Loucy (cell line): ENCODE measurements at regions not wholly inside any gene's neighbourhood (a gene's known extent, or its start where the extent isn't known, plus 50 kb on each side); places are given as distances from the start of the nearest gene placed in this dataset.

ENCODE experiments used
- H2AFZ ChIP-seq: fragments of 200-600 bp; sonication (generic); 2 replicates; pipeline ENCODE4 v1.6.0; 2016; ENCODE audit warnings: antibody characterized with exemption, mild to moderate bottlenecking, low read length, moderate library complexity
- H3F3A ChIP-seq: fragments of 200-600 bp; 2 replicates; pipeline ENCODE4 v1.6.0; 2016; ENCODE audit warnings: antibody characterized with exemption, low read depth, mild to moderate bottlenecking
- H3K27me3 ChIP-seq: fragments of 200-600 bp; sonication (generic); 2 replicates; pipeline ENCODE4 v1.6.1; 2014; ENCODE audit warnings: low read length, mild to moderate bottlenecking; ENCODE audit not compliant: insufficient read depth, poor library complexity, severe bottlenecking
- H3K36me3 ChIP-seq: fragments of 200-600 bp; sonication (generic); 2 replicates; pipeline ENCODE4 v1.6.1; 2016; ENCODE audit warnings: low read length; ENCODE audit not compliant: insufficient read depth
- H3K4me1 ChIP-seq: fragments of 200-600 bp; sonication (generic); 2 replicates; pipeline ENCODE4 v1.5.1; 2014; ENCODE audit warnings: low read length, mild to moderate bottlenecking; ENCODE audit not compliant: insufficient read depth, poor library complexity, severe bottlenecking
- H3K4me2 ChIP-seq: fragments of 200-600 bp; sonication (generic); 2 replicates; pipeline ENCODE4 v1.6.0; 2014; ENCODE audit warnings: antibody characterized with exemption, low read length, low read depth, mild to moderate bottlenecking; ENCODE audit not compliant: poor library complexity, severe bottlenecking
- H3K4me3 ChIP-seq: fragments of 200-600 bp; sonication (generic); 2 replicates; pipeline ENCODE4 v1.5.1; 2014; ENCODE audit warnings: low read length, mild to moderate bottlenecking, mixed read lengths; ENCODE audit not compliant: poor library complexity, severe bottlenecking
- H3K79me2 ChIP-seq: fragments of 200-600 bp; sonication (generic); 2 replicates; pipeline ENCODE4 v1.6.1; 2014; ENCODE audit warnings: low read length; ENCODE audit not compliant: insufficient read depth
- H3K9ac ChIP-seq: fragments of 200-600 bp; sonication (generic); 2 replicates; pipeline ENCODE4 v1.6.0; 2014; ENCODE audit warnings: mild to moderate bottlenecking, low read depth, low read length, moderate library complexity; ENCODE audit not compliant: poor library complexity, severe bottlenecking
- H3K9me2 ChIP-seq: fragments of 200-600 bp; sonication (generic); replicated peaks from 2 replicates; pipeline ENCODE4 v1.6.1; 2016; ENCODE audit warnings: low read depth, low read length, mixed read lengths
- H3K9me3 ChIP-seq: fragments of 200-600 bp; sonication (generic); 2 replicates; pipeline ENCODE4 v1.6.1; 2014; ENCODE audit warnings: mild to moderate bottlenecking, antibody characterized with exemption, low read length, low read depth; ENCODE audit not compliant: insufficient read depth
- H4K20me1 ChIP-seq: fragments of 200-600 bp; sonication (generic); 2 replicates; pipeline ENCODE4 v1.6.0; 2014; ENCODE audit warnings: antibody characterized with exemption, low read length, mild to moderate bottlenecking; ENCODE audit not compliant: insufficient read depth, poor library complexity, severe bottlenecking
- EZH2phosphoT487 ChIP-seq: fragments of 200-600 bp; IDR thresholded peaks from 2 replicates; pipeline ENCODE4 v1.6.1; 2018; ENCODE audit warnings: antibody characterized with exemption, mild to moderate bottlenecking, moderate library complexity, borderline replicate concordance
- TF ChIP-seq, protein P1 (sequence below): fragments of 200-600 bp; sonication (generic); conservative IDR thresholded peaks from 2 replicates; pipeline ENCODE4 v1.5.1; 2014; ENCODE audit warnings: mild to moderate bottlenecking, antibody characterized with exemption, low read length

DNA sequence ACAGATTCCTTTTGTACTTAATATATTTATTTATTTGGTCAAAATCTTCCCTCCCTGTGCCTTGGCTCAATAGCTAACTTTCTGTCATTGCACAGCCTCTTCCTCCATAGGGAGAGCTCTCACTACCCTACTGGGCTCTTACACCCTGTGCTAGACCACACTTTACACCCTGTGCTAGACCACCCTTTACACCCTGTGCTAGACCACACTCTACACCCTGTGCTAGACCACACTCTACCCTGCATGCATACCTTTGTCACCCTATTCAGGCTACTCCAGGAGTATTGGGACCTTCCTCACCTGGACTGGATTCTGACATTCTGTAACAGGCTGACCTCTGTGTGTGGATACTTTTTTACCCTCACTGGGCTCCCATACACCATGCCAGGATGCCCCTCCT is 298.5 kb upstream of the TPK1 start:
- Histone ChIP-seq H3K9ac (no peak overlapping the region), H4K20me1 (no peaks in the 10 kb centered on the region), H3K4me1 (no peaks in the 10 kb centered on the region), H3K79me2 (no peaks in the 10 kb centered on the region), H3K9me3 (no peaks in the 10 kb centered on the region), H3K4me3 (no peak overlapping the region), H3K36me3 (no peaks in the 10 kb centered on the region), H3K4me2 (no peak overlapping the region), H3K27me3 (no peaks in the 10 kb centered on the region), H3F3A (no peaks in the 10 kb centered on the region), H3K9me2 (no peaks in the 10 kb centered on the region), H2AFZ (no peak overlapping the region)
- TF ChIP-seq, protein P1, sequence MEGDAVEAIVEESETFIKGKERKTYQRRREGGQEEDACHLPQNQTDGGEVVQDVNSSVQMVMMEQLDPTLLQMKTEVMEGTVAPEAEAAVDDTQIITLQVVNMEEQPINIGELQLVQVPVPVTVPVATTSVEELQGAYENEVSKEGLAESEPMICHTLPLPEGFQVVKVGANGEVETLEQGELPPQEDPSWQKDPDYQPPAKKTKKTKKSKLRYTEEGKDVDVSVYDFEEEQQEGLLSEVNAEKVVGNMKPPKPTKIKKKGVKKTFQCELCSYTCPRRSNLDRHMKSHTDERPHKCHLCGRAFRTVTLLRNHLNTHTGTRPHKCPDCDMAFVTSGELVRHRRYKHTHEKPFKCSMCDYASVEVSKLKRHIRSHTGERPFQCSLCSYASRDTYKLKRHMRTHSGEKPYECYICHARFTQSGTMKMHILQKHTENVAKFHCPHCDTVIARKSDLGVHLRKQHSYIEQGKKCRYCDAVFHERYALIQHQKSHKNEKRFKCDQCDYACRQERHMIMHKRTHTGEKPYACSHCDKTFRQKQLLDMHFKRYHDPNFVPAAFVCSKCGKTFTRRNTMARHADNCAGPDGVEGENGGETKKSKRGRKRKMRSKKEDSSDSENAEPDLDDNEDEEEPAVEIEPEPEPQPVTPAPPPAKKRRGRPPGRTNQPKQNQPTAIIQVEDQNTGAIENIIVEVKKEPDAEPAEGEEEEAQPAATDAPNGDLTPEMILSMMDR: no peak
- no peak for TF ChIP-seq EZH2phosphoT487

DNA sequence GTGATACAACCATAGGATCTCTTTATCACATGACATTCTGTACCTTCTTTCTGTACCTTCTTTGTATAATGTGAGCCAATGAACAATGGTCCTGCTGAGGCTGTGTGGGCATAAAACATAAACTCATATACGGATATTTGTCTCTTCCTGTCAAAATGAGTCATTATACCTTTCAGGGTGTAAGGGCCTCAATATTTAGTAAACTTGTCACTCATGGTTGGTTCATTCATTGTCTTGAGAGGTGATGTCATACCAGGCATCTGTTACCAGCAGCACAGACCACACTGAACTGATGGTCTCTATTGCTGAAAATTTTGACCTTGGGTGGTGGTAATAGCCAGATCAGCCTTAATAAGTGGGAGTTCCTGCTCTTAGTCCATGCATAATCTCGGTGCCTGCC is 287.6 kb upstream of the TPK1 start:
- no peak for TF ChIP-seq EZH2phosphoT487
- TF ChIP-seq, protein P1: no peak
- no peaks in the 10 kb centered on the region for H3K9me2 ChIP-seq
- H3K79me2 ChIP-seq: no peaks in the 10 kb centered on the region
- H3K27me3 ChIP-seq: no peaks in the 10 kb centered on the region
- no peaks in the 10 kb centered on the region for H3K9me3 ChIP-seq
- no peak overlapping the region for H3K4me2 ChIP-seq
- H3F3A ChIP-seq: no peaks in the 10 kb centered on the region
- no peak overlapping the region for H3K4me3 ChIP-seq
- no peak overlapping the region for H2AFZ ChIP-seq
- H3K36me3 ChIP-seq: no peaks in the 10 kb centered on the region
- H3K9ac ChIP-seq: no peak overlapping the region
- no peaks in the 10 kb centered on the region for H3K4me1 ChIP-seq
- H4K20me1 ChIP-seq: no peaks in the 10 kb centered on the region

DNA sequence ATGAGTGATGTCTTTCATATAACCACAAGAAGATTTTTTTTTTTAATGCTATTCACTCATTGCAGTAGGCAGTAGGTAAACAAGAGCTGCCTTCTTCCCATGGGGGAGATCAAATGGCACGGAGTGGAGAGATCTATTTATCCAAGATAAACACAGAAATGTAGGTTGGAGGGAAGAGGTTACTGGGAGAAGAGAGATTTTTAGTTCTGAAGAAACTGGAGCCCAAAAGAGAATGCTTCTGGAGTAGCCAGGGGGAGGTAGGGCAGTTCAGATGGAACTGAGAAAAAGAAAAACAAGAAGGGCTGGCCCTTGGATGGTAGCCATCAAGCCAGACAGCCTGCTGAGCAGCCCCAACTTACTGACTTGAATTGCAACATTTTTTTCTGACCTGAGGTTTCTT is 270.1 kb upstream of the TPK1 start:
- Histone ChIP-seq H3K4me3 (no peak overlapping the region), H3K9me3 (no peaks in the 10 kb centered on the region), H3K36me3 (no peaks in the 10 kb centered on the region), H2AFZ (no peak overlapping the region), H3K79me2 (no peaks in the 10 kb centered on the region), H4K20me1 (no peaks in the 10 kb centered on the region), H3K4me2 (no peak overlapping the region), H3K9ac (no peak overlapping the region), H3K4me1 (no peaks in the 10 kb centered on the region), H3F3A (no peaks in the 10 kb centered on the region), H3K9me2 (no peaks in the 10 kb centered on the region), H3K27me3 (no peaks in the 10 kb centered on the region)
- no peak for TF ChIP-seq EZH2phosphoT487
- TF ChIP-seq, protein P1: no peak
